ENCODE measurements at regions not wholly inside any gene's neighbourhood (a gene's known extent, or its start where the extent isn't known, plus 50 kb on each side); places are given as distances from the start of the nearest gene placed in this dataset.

DNA sequence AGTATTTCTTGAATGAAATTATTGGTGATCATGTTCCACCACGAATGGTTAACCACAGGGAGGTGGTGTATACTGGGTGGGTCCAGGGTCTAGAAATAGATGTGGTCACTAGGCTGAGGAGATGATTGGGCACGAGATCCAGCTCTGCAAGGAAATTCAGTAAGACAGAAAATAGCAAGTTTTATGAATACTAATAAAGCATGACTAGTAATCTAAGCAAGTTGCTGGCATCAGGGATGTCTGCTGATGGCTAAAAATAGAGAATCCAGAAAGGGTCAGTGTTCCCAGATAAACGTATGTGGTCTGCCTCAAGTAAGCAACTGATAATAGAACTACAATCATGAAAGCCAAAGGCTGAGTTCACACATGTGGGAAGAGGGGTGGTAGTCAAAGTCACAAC lies 108.3 kb upstream of the FRMD4B start:
- Histone ChIP-seq H3K9me3 (ENCODE audit: insufficient read depth, low read length, severe bottlenecking) (no peaks in the 10 kb centered on the region), H3K4me1 (ENCODE audit: insufficient read depth, low read length) (no peaks in the 10 kb centered on the region), H3K4me2 (ENCODE audit: insufficient read depth, low read length) (no peak overlapping the region), H3K36me3 (ENCODE audit: insufficient read depth, low read length) (no peaks in the 10 kb centered on the region), H3K27ac (ENCODE audit: low read length) (no peak overlapping the region), H4K20me1 (ENCODE audit: insufficient read depth, low read length) (no peaks in the 10 kb centered on the region), H3K4me3 (ENCODE audit: low read depth in 1 of 2, low read length in 2 of 2) (no peak overlapping the region), H3K9ac (ENCODE audit: low read depth, low read length) (no peak overlapping the region), H3K79me2 (ENCODE audit: insufficient read depth, low read length) (no peaks in the 10 kb centered on the region), H3K27me3 (ENCODE audit: insufficient read depth, low read length, poor library complexity) (peaks cover 4% of the 10 kb centered on the region), H2AFZ (ENCODE audit: low read depth, low read length) (no peak overlapping the region)
- ATAC-seq (ENCODE audit: insufficient read depth, low read depth) (no peak), DNase-seq (no peak)
- TF ChIP-seq, protein P1, sequence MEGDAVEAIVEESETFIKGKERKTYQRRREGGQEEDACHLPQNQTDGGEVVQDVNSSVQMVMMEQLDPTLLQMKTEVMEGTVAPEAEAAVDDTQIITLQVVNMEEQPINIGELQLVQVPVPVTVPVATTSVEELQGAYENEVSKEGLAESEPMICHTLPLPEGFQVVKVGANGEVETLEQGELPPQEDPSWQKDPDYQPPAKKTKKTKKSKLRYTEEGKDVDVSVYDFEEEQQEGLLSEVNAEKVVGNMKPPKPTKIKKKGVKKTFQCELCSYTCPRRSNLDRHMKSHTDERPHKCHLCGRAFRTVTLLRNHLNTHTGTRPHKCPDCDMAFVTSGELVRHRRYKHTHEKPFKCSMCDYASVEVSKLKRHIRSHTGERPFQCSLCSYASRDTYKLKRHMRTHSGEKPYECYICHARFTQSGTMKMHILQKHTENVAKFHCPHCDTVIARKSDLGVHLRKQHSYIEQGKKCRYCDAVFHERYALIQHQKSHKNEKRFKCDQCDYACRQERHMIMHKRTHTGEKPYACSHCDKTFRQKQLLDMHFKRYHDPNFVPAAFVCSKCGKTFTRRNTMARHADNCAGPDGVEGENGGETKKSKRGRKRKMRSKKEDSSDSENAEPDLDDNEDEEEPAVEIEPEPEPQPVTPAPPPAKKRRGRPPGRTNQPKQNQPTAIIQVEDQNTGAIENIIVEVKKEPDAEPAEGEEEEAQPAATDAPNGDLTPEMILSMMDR (IDR thresholded peaks at IDR 0.05; ENCODE audit: borderline replicate concordance, extremely low read depth, low read length, poor library complexity, severe bottlenecking) = no peak
- TF ChIP-seq EZH2 (IDR thresholded peaks at IDR 0.05; ENCODE audit: borderline replicate concordance, low read depth, low read length, severe bottlenecking) = no peak

DNA sequence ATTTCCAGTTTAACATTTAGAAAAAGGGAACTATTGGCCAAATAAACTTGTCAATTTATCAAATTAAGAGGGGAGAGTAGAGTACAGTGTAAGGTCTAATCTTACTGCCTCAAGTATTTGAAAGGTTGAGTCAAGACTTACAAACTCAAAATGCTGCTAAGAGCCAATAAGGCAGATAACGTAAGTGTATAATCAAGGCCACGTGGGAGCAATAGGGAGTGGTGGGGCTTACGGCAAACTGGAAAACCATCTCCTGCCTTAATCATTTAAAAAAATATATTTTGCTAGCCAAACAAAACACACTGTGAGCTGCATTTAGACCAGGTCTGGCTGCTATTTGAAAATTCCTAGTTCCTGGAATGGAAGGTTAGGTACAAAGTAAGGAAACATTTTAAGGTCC lies 107.3 kb upstream of the FRMD4B start:
- Histone ChIP-seq H3K4me2 (ENCODE audit: insufficient read depth, low read length) (no peak overlapping the region), H3K27ac (ENCODE audit: low read length) (no peak overlapping the region), H3K79me2 (ENCODE audit: insufficient read depth, low read length) (no peaks in the 10 kb centered on the region), H3K27me3 (ENCODE audit: insufficient read depth, low read length, poor library complexity) (peaks cover 4% of the 10 kb centered on the region), H3K36me3 (ENCODE audit: insufficient read depth, low read length) (no peaks in the 10 kb centered on the region), H3K9me3 (ENCODE audit: insufficient read depth, low read length, severe bottlenecking) (no peaks in the 10 kb centered on the region), H3K9ac (ENCODE audit: low read depth, low read length) (no peak overlapping the region), H3K4me3 (ENCODE audit: low read depth in 1 of 2, low read length in 2 of 2) (no peak overlapping the region), H3K4me1 (ENCODE audit: insufficient read depth, low read length) (no peaks in the 10 kb centered on the region), H4K20me1 (ENCODE audit: insufficient read depth, low read length) (no peaks in the 10 kb centered on the region), H2AFZ (ENCODE audit: low read depth, low read length) (no peak overlapping the region)
- no peak for TF ChIP-seq EZH2 (IDR thresholded peaks at IDR 0.05; ENCODE audit: borderline replicate concordance, low read depth, low read length, severe bottlenecking)
- TF ChIP-seq, protein P1 (IDR thresholded peaks at IDR 0.05; ENCODE audit: borderline replicate concordance, extremely low read depth, low read length, poor library complexity, severe bottlenecking) = no peak
- ATAC-seq (ENCODE audit: insufficient read depth, low read depth) = no peak
- no peak for DNase-seq

DNA sequence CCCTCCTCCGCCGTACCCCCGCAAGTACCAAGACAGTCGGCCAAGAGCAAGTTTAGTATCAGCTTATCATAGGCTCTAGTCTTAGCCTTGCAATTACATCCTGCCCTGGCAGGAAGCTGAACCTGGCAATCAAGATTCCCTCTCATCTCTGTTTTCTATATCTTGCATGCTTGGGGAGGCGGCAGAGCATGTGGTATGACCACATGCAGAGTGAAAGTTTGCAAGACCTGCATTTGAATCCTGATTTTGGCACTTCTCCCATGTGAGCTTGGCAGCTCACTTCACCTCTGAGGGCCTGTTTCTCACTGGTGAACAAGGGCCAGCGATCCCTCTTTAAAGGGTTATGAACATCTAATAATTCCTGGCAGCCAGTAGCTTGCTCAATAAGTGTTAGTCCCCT lies 106.1 kb upstream of the FRMD4B start:
- Histone ChIP-seq H2AFZ (ENCODE audit: low read depth, low read length) (no peak overlapping the region), H3K4me2 (ENCODE audit: insufficient read depth, low read length) (no peak overlapping the region), H3K4me3 (ENCODE audit: low read depth in 1 of 2, low read length in 2 of 2) (no peak overlapping the region), H3K79me2 (ENCODE audit: insufficient read depth, low read length) (no peaks in the 10 kb centered on the region), H3K27ac (ENCODE audit: low read length) (no peak overlapping the region), H4K20me1 (ENCODE audit: insufficient read depth, low read length) (no peaks in the 10 kb centered on the region), H3K9ac (ENCODE audit: low read depth, low read length) (no peak overlapping the region), H3K27me3 (ENCODE audit: insufficient read depth, low read length, poor library complexity) (peaks cover 4% of the 10 kb centered on the region), H3K9me3 (ENCODE audit: insufficient read depth, low read length, severe bottlenecking) (no peaks in the 10 kb centered on the region), H3K4me1 (ENCODE audit: insufficient read depth, low read length) (no peaks in the 10 kb centered on the region), H3K36me3 (ENCODE audit: insufficient read depth, low read length) (no peaks in the 10 kb centered on the region)
- no peak for DNase-seq
- ATAC-seq (ENCODE audit: insufficient read depth, low read depth) = no peak
- no peak for TF ChIP-seq EZH2 (IDR thresholded peaks at IDR 0.05; ENCODE audit: borderline replicate concordance, low read depth, low read length, severe bottlenecking)
- TF ChIP-seq, protein P1 (IDR thresholded peaks at IDR 0.05; ENCODE audit: borderline replicate concordance, extremely low read depth, low read length, poor library complexity, severe bottlenecking) = no peak

DNA sequence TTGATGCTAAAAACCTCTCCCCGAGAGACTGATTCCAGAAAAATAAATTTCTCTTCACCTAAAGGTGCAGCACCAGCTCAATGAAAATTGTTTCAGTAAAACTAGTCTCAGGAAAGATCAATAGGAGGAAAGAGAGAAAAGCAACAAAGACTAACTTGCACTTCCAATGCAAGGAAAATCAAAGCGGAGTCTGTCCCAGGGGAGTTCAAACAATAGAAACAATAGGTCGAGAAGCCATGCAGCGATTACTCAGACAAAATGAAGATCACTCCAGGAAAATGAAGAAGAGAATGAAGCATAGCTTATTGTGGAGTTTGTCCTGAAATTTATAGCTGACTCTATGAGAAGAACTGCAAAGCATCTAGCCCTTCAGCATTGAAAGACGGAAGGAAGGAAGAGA lies 105.1 kb upstream of the FRMD4B start:
- H3K9me3 ChIP-seq (ENCODE audit: insufficient read depth, low read length, severe bottlenecking) = no peaks in the 10 kb centered on the region
- no peaks in the 10 kb centered on the region for H3K79me2 ChIP-seq (ENCODE audit: insufficient read depth, low read length)
- no peaks in the 10 kb centered on the region for H4K20me1 ChIP-seq (ENCODE audit: insufficient read depth, low read length)
- H2AFZ ChIP-seq (ENCODE audit: low read depth, low read length) = no peak overlapping the region
- H3K4me2 ChIP-seq (ENCODE audit: insufficient read depth, low read length) = no peak overlapping the region
- TF ChIP-seq, protein P1 (IDR thresholded peaks at IDR 0.05; ENCODE audit: borderline replicate concordance, extremely low read depth, low read length, poor library complexity, severe bottlenecking) = no peak
- TF ChIP-seq EZH2 (IDR thresholded peaks at IDR 0.05; ENCODE audit: borderline replicate concordance, low read depth, low read length, severe bottlenecking) = no peak
- H3K27ac ChIP-seq (ENCODE audit: low read length) = no peak overlapping the region
- ATAC-seq (ENCODE audit: insufficient read depth, low read depth) (no peak), DNase-seq (no peak)
- H3K9ac ChIP-seq (ENCODE audit: low read depth, low read length) = no peak overlapping the region
- H3K27me3 ChIP-seq (ENCODE audit: insufficient read depth, low read length, poor library complexity) = peaks cover 4% of the 10 kb centered on the region
- H3K4me1 ChIP-seq (ENCODE audit: insufficient read depth, low read length) = no peaks in the 10 kb centered on the region
- H3K36me3 ChIP-seq (ENCODE audit: insufficient read depth, low read length) = no peaks in the 10 kb centered on the region
- no peak overlapping the region for H3K4me3 ChIP-seq (ENCODE audit: low read depth in 1 of 2, low read length in 2 of 2)

Data from DND-41 (cell line).